ENCODE measurements at regions not wholly inside any gene's neighbourhood (a gene's known extent, or its start where the extent isn't known, plus 50 kb on each side); places are given as distances from the start of the nearest gene placed in this dataset.

DNA sequence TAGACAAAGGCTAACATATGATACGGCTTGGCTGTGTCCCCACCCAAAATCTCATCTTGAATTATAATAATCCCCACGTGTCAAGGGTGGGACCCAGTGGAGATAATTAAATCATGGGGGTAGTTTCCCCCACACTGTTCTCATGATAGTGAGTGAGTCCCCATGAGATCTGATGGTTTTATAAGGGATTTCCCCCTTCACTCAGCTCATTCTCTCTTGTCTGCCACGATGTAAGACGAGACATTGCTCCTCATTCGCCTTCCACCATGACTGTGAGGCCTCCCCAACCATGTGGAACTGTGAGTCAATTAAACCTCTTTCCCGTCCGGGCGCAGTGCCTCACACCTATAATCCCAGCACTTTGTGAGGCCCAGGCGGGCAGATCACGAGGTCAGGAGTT, 143.5 kb downstream of the RXFP2 start:
- intact Hi-C loops (cut with micrococcal nuclease; ENCODE audit: unreplicated experiment), result no loop called here
- BruUV-seq (replicated peaks), result no TSS peak
- H3K36me3 ChIP-seq (ENCODE audit: low read depth), result no peaks in the 10 kb centered on the region
- ChIA-PET CTCF (no interaction called here), POLR2A (ENCODE audit: unreplicated experiment) (no interaction called here)
- no peak overlapping the region for H2AFZ ChIP-seq
- H3K4me3 ChIP-seq, result no peak overlapping the region
- H3K4me1 ChIP-seq (replicated peaks; ENCODE audit: insufficient read depth), result no peaks in the 10 kb centered on the region
- H3F3A ChIP-seq (ENCODE audit: insufficient read depth, low read depth), result no peaks in the 10 kb centered on the region
- H3K4me2 ChIP-seq, result no peak overlapping the region
- H3K9me2 ChIP-seq (ENCODE audit: insufficient read depth), result no peaks in the 10 kb centered on the region
- H3K27ac ChIP-seq, result no peak overlapping the region
- no peak for TF ChIP-seq EZH2 (IDR thresholded peaks at IDR 0.05; ENCODE audit: low read depth)
- TF ChIP-seq, protein P1, sequence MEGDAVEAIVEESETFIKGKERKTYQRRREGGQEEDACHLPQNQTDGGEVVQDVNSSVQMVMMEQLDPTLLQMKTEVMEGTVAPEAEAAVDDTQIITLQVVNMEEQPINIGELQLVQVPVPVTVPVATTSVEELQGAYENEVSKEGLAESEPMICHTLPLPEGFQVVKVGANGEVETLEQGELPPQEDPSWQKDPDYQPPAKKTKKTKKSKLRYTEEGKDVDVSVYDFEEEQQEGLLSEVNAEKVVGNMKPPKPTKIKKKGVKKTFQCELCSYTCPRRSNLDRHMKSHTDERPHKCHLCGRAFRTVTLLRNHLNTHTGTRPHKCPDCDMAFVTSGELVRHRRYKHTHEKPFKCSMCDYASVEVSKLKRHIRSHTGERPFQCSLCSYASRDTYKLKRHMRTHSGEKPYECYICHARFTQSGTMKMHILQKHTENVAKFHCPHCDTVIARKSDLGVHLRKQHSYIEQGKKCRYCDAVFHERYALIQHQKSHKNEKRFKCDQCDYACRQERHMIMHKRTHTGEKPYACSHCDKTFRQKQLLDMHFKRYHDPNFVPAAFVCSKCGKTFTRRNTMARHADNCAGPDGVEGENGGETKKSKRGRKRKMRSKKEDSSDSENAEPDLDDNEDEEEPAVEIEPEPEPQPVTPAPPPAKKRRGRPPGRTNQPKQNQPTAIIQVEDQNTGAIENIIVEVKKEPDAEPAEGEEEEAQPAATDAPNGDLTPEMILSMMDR (conservative IDR thresholded peaks at IDR 0.05), result no peak
- no peaks in the 10 kb centered on the region for H3K9me3 ChIP-seq (ENCODE audit: insufficient read depth, low read depth)
- no peaks in the 10 kb centered on the region; the same call in 1 of the 2 replicates for H4K20me1 ChIP-seq (ENCODE audit: insufficient read depth)
- no peak for DNase-seq
- no peaks in the 10 kb centered on the region for H3K79me2 ChIP-seq (ENCODE audit: low read depth)
- peaks cover 4% of the 10 kb centered on the region; the same call in 1 of the 2 replicates for H3K27me3 ChIP-seq (ENCODE audit: insufficient read depth, low read depth)

DNA sequence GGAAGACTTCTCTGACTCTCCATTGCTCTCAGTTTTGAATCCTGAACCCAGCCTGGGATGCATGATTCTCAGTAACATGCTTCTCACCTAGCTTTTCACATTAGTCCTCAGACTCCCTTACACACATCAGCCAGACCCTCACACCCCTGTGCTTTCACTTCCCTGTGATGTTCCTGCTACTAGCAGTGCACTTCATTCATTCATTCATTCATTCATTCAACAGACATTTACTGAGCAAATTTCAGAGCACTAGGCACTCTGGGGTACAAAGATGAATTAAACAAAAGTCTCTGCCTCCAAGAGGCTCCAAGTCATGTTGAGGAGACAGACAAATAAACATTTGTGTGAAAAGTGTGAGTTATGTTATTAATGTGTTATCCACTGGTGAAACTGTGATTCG, 145.2 kb downstream of the RXFP2 start:
- TF ChIP-seq EZH2 (IDR thresholded peaks at IDR 0.05; ENCODE audit: low read depth), result no peak
- TF ChIP-seq, protein P1 (conservative IDR thresholded peaks at IDR 0.05), result no peak
- H3K9me3 ChIP-seq (ENCODE audit: insufficient read depth, low read depth), result no peaks in the 10 kb centered on the region
- no peaks in the 10 kb centered on the region for H3K36me3 ChIP-seq (ENCODE audit: low read depth)
- H3K4me1 ChIP-seq (replicated peaks; ENCODE audit: insufficient read depth), result no peaks in the 10 kb centered on the region
- no peak overlapping the region for H2AFZ ChIP-seq
- DNase-seq, result no peak
- no peaks in the 10 kb centered on the region for H3K79me2 ChIP-seq (ENCODE audit: low read depth)
- no peaks in the 10 kb centered on the region for H4K20me1 ChIP-seq (ENCODE audit: insufficient read depth)
- ChIA-PET POLR2A (ENCODE audit: unreplicated experiment) (no interaction called here), CTCF (no interaction called here)
- intact Hi-C loops (cut with micrococcal nuclease; ENCODE audit: unreplicated experiment), result no loop called here
- no TSS peak for BruUV-seq (replicated peaks)
- no peak overlapping the region for H3K27ac ChIP-seq
- peaks cover 4% of the 10 kb centered on the region; the same call in 1 of the 2 replicates for H3K27me3 ChIP-seq (ENCODE audit: insufficient read depth, low read depth)
- no peak overlapping the region for H3K4me3 ChIP-seq
- no peaks in the 10 kb centered on the region for H3F3A ChIP-seq (ENCODE audit: insufficient read depth, low read depth)
- no peaks in the 10 kb centered on the region for H3K9me2 ChIP-seq (ENCODE audit: insufficient read depth)
- no peak overlapping the region for H3K4me2 ChIP-seq

DNA sequence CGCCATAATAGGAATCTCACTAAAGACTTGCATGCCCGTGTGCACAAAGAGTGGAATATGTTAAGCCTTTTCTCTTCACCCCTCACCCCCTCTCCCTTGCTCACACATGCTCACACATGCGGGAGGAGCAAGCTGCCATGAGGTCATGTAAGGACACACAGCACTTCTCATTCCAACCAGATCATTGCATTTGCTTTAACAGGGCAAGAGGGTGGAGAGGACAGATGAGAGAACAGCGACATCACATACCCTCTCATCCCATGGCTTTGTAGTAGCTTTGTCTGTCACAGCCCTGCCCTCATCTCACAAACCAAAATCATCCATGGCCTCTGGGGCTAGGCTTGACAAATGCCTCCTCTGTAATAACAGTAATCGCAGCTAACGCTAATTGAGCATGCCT, 145.6 kb upstream of the FRY start:
- no peaks in the 10 kb centered on the region for H3K9me3 ChIP-seq (ENCODE audit: insufficient read depth, low read depth)
- no peaks in the 10 kb centered on the region for H3F3A ChIP-seq (ENCODE audit: insufficient read depth, low read depth)
- DNase-seq, result no peak
- H3K36me3 ChIP-seq (ENCODE audit: low read depth), result no peaks in the 10 kb centered on the region
- H3K4me2 ChIP-seq, result no peak overlapping the region
- H3K79me2 ChIP-seq (ENCODE audit: low read depth), result no peaks in the 10 kb centered on the region
- no peak overlapping the region for H3K27ac ChIP-seq
- no peak overlapping the region for H2AFZ ChIP-seq
- TF ChIP-seq, protein P1 (conservative IDR thresholded peaks at IDR 0.05), result no peak
- TF ChIP-seq EZH2 (IDR thresholded peaks at IDR 0.05; ENCODE audit: low read depth), result no peak
- H3K27me3 ChIP-seq (ENCODE audit: insufficient read depth, low read depth), result peaks cover 4% of the 10 kb centered on the region; the same call in 1 of the 2 replicates
- no peaks in the 10 kb centered on the region for H4K20me1 ChIP-seq (ENCODE audit: insufficient read depth)
- H3K9me2 ChIP-seq (ENCODE audit: insufficient read depth), result no peaks in the 10 kb centered on the region
- H3K4me1 ChIP-seq (replicated peaks; ENCODE audit: insufficient read depth), result no peaks in the 10 kb centered on the region
- H3K4me3 ChIP-seq, result no peak overlapping the region
- ChIA-PET CTCF (no interaction called here), POLR2A (ENCODE audit: unreplicated experiment) (no interaction called here)
- intact Hi-C loops (cut with micrococcal nuclease; ENCODE audit: unreplicated experiment), result no loop called here
- no TSS peak for BruUV-seq (replicated peaks)

Measured in PC-9 (cell line).